ENCODE measurements at regions not wholly inside any gene's neighbourhood (a gene's known extent, or its start where the extent isn't known, plus 50 kb on each side); places are given as distances from the start of the nearest gene placed in this dataset.

DNA sequence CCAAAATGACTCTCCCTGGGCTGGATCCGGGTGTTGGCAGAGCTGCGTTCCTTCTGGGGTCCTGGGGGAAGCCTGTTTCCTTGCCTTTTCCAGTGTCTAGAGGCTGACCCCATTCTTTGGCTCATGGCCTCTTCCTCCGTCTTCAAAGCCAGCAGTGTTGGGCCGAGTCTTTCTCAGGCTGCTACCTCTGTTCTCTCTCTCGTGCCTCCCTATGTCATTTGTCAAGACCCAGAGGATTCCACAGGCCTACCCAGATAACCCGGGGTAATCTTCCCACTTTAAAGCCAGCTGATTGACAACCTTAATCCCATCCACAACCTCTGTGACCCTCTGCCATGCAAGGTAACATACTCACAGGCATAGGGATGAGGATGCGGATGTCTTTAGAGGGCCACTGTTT, 55.0 kb upstream of the KCNMB1 start (continued):
- TF ChIP-seq, protein P1, sequence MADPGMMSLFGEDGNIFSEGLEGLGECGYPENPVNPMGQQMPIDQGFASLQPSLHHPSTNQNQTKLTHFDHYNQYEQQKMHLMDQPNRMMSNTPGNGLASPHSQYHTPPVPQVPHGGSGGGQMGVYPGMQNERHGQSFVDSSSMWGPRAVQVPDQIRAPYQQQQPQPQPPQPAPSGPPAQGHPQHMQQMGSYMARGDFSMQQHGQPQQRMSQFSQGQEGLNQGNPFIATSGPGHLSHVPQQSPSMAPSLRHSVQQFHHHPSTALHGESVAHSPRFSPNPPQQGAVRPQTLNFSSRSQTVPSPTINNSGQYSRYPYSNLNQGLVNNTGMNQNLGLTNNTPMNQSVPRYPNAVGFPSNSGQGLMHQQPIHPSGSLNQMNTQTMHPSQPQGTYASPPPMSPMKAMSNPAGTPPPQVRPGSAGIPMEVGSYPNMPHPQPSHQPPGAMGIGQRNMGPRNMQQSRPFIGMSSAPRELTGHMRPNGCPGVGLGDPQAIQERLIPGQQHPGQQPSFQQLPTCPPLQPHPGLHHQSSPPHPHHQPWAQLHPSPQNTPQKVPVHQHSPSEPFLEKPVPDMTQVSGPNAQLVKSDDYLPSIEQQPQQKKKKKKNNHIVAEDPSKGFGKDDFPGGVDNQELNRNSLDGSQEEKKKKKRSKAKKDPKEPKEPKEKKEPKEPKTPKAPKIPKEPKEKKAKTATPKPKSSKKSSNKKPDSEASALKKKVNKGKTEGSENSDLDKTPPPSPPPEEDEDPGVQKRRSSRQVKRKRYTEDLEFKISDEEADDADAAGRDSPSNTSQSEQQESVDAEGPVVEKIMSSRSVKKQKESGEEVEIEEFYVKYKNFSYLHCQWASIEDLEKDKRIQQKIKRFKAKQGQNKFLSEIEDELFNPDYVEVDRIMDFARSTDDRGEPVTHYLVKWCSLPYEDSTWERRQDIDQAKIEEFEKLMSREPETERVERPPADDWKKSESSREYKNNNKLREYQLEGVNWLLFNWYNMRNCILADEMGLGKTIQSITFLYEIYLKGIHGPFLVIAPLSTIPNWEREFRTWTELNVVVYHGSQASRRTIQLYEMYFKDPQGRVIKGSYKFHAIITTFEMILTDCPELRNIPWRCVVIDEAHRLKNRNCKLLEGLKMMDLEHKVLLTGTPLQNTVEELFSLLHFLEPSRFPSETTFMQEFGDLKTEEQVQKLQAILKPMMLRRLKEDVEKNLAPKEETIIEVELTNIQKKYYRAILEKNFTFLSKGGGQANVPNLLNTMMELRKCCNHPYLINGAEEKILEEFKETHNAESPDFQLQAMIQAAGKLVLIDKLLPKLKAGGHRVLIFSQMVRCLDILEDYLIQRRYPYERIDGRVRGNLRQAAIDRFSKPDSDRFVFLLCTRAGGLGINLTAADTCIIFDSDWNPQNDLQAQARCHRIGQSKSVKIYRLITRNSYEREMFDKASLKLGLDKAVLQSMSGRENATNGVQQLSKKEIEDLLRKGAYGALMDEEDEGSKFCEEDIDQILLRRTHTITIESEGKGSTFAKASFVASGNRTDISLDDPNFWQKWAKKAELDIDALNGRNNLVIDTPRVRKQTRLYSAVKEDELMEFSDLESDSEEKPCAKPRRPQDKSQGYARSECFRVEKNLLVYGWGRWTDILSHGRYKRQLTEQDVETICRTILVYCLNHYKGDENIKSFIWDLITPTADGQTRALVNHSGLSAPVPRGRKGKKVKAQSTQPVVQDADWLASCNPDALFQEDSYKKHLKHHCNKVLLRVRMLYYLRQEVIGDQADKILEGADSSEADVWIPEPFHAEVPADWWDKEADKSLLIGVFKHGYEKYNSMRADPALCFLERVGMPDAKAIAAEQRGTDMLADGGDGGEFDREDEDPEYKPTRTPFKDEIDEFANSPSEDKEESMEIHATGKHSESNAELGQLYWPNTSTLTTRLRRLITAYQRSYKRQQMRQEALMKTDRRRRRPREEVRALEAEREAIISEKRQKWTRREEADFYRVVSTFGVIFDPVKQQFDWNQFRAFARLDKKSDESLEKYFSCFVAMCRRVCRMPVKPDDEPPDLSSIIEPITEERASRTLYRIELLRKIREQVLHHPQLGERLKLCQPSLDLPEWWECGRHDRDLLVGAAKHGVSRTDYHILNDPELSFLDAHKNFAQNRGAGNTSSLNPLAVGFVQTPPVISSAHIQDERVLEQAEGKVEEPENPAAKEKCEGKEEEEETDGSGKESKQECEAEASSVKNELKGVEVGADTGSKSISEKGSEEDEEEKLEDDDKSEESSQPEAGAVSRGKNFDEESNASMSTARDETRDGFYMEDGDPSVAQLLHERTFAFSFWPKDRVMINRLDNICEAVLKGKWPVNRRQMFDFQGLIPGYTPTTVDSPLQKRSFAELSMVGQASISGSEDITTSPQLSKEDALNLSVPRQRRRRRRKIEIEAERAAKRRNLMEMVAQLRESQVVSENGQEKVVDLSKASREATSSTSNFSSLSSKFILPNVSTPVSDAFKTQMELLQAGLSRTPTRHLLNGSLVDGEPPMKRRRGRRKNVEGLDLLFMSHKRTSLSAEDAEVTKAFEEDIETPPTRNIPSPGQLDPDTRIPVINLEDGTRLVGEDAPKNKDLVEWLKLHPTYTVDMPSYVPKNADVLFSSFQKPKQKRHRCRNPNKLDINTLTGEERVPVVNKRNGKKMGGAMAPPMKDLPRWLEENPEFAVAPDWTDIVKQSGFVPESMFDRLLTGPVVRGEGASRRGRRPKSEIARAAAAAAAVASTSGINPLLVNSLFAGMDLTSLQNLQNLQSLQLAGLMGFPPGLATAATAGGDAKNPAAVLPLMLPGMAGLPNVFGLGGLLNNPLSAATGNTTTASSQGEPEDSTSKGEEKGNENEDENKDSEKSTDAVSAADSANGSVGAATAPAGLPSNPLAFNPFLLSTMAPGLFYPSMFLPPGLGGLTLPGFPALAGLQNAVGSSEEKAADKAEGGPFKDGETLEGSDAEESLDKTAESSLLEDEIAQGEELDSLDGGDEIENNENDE (IDR thresholded peaks at IDR 0.05; ENCODE audit: insufficient replicate concordance, low read length) = no peak
- TF ChIP-seq CHD2 (IDR thresholded peaks at IDR 0.05; ENCODE audit: low read length) = no peak
- no peak for TF ChIP-seq CHD1 (IDR thresholded peaks at IDR 0.05; ENCODE audit: low read depth, low read length)
- TF ChIP-seq CEBPB (IDR thresholded peaks at IDR 0.05; ENCODE audit: low read depth, low read length) = no peak
- TF ChIP-seq, protein P2, sequence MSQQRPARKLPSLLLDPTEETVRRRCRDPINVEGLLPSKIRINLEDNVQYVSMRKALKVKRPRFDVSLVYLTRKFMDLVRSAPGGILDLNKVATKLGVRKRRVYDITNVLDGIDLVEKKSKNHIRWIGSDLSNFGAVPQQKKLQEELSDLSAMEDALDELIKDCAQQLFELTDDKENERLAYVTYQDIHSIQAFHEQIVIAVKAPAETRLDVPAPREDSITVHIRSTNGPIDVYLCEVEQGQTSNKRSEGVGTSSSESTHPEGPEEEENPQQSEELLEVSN (IDR thresholded peaks at IDR 0.05) = no peak
- no peak for TF ChIP-seq RFX5 (IDR thresholded peaks at IDR 0.05; ENCODE audit: borderline replicate concordance, low read depth, low read length)
- TF ChIP-seq, protein P3, sequence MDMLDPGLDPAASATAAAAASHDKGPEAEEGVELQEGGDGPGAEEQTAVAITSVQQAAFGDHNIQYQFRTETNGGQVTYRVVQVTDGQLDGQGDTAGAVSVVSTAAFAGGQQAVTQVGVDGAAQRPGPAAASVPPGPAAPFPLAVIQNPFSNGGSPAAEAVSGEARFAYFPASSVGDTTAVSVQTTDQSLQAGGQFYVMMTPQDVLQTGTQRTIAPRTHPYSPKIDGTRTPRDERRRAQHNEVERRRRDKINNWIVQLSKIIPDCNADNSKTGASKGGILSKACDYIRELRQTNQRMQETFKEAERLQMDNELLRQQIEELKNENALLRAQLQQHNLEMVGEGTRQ (IDR thresholded peaks at IDR 0.05; ENCODE audit: low read length) = no peak
- no peak for TF ChIP-seq CBX5 (IDR thresholded peaks at IDR 0.05; ENCODE audit: low read depth, low read length)
- TF ChIP-seq JUN (IDR thresholded peaks at IDR 0.05; ENCODE audit: low read depth, low read length) = no peak
- no peak for TF ChIP-seq BRCA1 (IDR thresholded peaks at IDR 0.05; ENCODE audit: low read depth, low read length)
- no peak for TF ChIP-seq SIX5 (IDR thresholded peaks at IDR 0.05; ENCODE audit: low read depth, low read length)
- no peak for TF ChIP-seq POU5F1 (IDR thresholded peaks at IDR 0.05; ENCODE audit: low read depth, low read length)

Measured in H1 (cell line).